ENCODE measurements at regions not wholly inside any gene's neighbourhood (a gene's known extent, or its start where the extent isn't known, plus 50 kb on each side); places are given as distances from the start of the nearest gene placed in this dataset.

DNA sequence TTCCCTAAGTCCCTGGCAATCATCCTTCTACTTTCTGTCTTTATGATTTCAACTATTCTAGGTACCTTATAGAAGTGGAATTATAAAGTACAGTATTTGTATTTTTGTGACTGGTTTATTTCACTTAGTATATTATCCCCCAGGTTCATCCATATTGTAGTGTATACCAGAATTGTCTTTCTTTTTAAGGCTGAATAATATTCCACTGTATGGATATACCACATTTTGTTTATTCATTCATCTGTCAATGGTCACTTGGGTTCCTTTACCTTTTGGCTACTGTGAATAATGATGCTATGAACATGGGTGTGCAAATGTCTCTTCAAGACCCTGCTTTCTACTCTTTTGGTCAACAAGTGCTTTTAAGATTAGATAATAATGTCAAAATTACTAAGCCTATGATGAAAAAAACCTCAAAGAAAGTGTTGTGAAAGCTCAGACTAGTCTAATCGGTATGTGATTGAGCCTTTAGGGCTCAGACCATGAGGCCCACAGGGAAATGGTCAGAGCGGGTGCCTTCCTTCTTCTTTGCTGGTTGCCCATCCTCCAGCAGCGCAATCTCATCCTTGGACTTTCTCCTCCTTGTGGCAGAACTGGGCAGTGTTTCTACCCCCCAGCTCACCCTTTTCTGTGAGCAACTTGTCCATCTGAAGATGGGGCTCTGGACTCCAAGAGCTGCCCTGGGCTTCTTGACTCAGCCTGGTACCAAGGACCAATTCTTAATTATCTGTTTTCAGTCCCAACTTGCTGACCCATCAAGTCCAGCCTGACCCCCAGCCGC, 105.4 kb downstream of the TTC8 start:
- no peak overlapping the region for H2AFZ ChIP-seq (ENCODE audit: low read depth, low read length)
- no peak overlapping the region for H3K9ac ChIP-seq (ENCODE audit: low read length)
- H3K9me3 ChIP-seq (ENCODE audit: low read length) = no peaks in the 10 kb centered on the region
- H3K36me3 ChIP-seq (ENCODE audit: insufficient read depth, low read length) = no peaks in the 10 kb centered on the region
- no peaks in the 10 kb centered on the region for H3F3A ChIP-seq (ENCODE audit: insufficient read depth, low read length, poor library complexity, severe bottlenecking)
- H3K27ac ChIP-seq (ENCODE audit: low read length) = no peak overlapping the region
- no peak overlapping the region for H3K4me3 ChIP-seq (ENCODE audit: low read length)
- H3K27me3 ChIP-seq (ENCODE audit: insufficient read depth, low read depth, low read length) = no peaks in the 10 kb centered on the region
- H3K79me2 ChIP-seq (replicated peaks; ENCODE audit: insufficient read depth, low read length) = no peaks in the 10 kb centered on the region
- TF ChIP-seq, protein P1, sequence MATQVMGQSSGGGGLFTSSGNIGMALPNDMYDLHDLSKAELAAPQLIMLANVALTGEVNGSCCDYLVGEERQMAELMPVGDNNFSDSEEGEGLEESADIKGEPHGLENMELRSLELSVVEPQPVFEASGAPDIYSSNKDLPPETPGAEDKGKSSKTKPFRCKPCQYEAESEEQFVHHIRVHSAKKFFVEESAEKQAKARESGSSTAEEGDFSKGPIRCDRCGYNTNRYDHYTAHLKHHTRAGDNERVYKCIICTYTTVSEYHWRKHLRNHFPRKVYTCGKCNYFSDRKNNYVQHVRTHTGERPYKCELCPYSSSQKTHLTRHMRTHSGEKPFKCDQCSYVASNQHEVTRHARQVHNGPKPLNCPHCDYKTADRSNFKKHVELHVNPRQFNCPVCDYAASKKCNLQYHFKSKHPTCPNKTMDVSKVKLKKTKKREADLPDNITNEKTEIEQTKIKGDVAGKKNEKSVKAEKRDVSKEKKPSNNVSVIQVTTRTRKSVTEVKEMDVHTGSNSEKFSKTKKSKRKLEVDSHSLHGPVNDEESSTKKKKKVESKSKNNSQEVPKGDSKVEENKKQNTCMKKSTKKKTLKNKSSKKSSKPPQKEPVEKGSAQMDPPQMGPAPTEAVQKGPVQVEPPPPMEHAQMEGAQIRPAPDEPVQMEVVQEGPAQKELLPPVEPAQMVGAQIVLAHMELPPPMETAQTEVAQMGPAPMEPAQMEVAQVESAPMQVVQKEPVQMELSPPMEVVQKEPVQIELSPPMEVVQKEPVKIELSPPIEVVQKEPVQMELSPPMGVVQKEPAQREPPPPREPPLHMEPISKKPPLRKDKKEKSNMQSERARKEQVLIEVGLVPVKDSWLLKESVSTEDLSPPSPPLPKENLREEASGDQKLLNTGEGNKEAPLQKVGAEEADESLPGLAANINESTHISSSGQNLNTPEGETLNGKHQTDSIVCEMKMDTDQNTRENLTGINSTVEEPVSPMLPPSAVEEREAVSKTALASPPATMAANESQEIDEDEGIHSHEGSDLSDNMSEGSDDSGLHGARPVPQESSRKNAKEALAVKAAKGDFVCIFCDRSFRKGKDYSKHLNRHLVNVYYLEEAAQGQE (IDR thresholded peaks at IDR 0.05; ENCODE audit: borderline replicate concordance) = no peak
- no peak for TF ChIP-seq SMC3 (conservative IDR thresholded peaks at IDR 0.05; ENCODE audit: poor library complexity)
- TF ChIP-seq, protein P2, sequence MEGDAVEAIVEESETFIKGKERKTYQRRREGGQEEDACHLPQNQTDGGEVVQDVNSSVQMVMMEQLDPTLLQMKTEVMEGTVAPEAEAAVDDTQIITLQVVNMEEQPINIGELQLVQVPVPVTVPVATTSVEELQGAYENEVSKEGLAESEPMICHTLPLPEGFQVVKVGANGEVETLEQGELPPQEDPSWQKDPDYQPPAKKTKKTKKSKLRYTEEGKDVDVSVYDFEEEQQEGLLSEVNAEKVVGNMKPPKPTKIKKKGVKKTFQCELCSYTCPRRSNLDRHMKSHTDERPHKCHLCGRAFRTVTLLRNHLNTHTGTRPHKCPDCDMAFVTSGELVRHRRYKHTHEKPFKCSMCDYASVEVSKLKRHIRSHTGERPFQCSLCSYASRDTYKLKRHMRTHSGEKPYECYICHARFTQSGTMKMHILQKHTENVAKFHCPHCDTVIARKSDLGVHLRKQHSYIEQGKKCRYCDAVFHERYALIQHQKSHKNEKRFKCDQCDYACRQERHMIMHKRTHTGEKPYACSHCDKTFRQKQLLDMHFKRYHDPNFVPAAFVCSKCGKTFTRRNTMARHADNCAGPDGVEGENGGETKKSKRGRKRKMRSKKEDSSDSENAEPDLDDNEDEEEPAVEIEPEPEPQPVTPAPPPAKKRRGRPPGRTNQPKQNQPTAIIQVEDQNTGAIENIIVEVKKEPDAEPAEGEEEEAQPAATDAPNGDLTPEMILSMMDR (IDR thresholded peaks at IDR 0.05; ENCODE audit: poor library complexity, severe bottlenecking) = no peak
- TF ChIP-seq POLR2AphosphoS5 (IDR thresholded peaks at IDR 0.05) = no peak
- no peak for TF ChIP-seq EZH2 (IDR thresholded peaks at IDR 0.05; ENCODE audit: borderline replicate concordance, insufficient read depth, low read length, poor library complexity, severe bottlenecking)
- TF ChIP-seq TAF1 (IDR thresholded peaks at IDR 0.05; ENCODE audit: low read depth) = no peak
- TF ChIP-seq EP300 (conservative IDR thresholded peaks at IDR 0.05; ENCODE audit: poor library complexity, severe bottlenecking) = no peak
- TF ChIP-seq RAD21 (conservative IDR thresholded peaks at IDR 0.05) = no peak
- TF ChIP-seq MXI1 (conservative IDR thresholded peaks at IDR 0.05; ENCODE audit: poor library complexity, severe bottlenecking) = no peak
- no peak overlapping the region for H3K4me2 ChIP-seq (ENCODE audit: low read length)
- H3K9me2 ChIP-seq (ENCODE audit: insufficient read depth, low read length) = peaks cover 3% of the 10 kb centered on the region
- no peaks in the 10 kb centered on the region for H4K20me1 ChIP-seq (ENCODE audit: insufficient read depth)

DNA sequence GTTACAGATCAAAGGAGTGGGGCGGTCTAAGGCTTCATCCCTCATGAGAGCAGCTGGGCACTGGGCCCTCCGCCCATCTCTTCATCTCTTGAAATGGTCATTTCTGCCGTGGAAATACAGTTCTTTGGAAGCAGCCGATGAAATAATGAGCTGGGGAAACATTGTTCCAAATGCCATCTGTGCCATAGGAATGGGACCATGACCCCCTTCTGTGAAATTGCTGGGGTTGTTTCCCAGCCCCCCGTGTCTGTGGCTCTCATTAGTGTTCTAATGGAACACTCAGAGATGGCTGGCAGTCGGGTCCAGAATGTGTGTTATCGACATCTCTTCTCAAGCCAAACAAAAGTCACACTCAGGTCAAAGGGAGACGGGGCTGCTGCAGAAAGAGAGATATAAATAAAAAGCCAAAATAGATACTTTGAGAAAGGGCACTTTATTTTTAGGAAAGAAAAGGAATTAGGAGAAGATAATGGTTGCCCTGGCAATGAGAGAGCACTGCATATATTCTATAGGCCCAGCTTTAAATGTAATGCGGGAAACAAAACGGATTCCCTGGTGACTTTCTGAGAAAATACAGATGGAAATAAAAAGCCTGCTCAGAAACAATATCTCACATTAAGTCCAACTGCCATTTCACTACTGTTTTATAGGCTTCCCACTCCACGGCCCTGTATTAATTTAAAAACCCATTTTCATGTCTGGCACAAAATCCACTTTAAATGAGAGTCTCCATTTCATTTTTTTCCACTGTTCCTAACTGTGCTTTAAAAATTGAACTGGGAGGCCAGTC, 107.1 kb downstream of the TTC8 start:
- no peak overlapping the region for H2AFZ ChIP-seq (ENCODE audit: low read depth, low read length)

More for the DNA sequence above, 107.1 kb downstream of the TTC8 start:
- Histone ChIP-seq H4K20me1 (ENCODE audit: insufficient read depth) (no peaks in the 10 kb centered on the region), H3K4me3 (ENCODE audit: low read length) (no peak overlapping the region), H3K4me2 (ENCODE audit: low read length) (no peak overlapping the region), H3F3A (ENCODE audit: insufficient read depth, low read length, poor library complexity, severe bottlenecking) (no peaks in the 10 kb centered on the region), H3K36me3 (ENCODE audit: insufficient read depth, low read length) (no peaks in the 10 kb centered on the region), H3K27me3 (ENCODE audit: insufficient read depth, low read depth, low read length) (no peaks in the 10 kb centered on the region), H3K27ac (ENCODE audit: low read length) (no peak overlapping the region), H3K9me3 (ENCODE audit: low read length) (no peaks in the 10 kb centered on the region), H3K9ac (ENCODE audit: low read length) (no peak overlapping the region), H3K79me2 (replicated peaks; ENCODE audit: insufficient read depth, low read length) (no peaks in the 10 kb centered on the region), H3K9me2 (ENCODE audit: insufficient read depth, low read length) (peaks cover 3% of the 10 kb centered on the region)
- TF ChIP-seq RAD21 (conservative IDR thresholded peaks at IDR 0.05) = no peak

All from neural cell (in vitro differentiated cells).